GM23248 (cell line): ENCODE measurements at regions not wholly inside any gene's neighbourhood (a gene's known extent, or its start where the extent isn't known, plus 50 kb on each side); places are given as distances from the start of the nearest gene placed in this dataset.
"Not testable (repeated sequence)": the region's sequence is repeated elsewhere in the genome, so short reads cannot be mapped to it uniquely, and the experiment has no call there.

ENCODE experiments used
- EZH2 ChIP-seq: fragments of 200-600 bp; sonication (generic); IDR thresholded peaks from 2 replicates; pipeline ENCODE4 v1.6.1; 2018; ENCODE audit warnings: antibody characterized with exemption, mild to moderate bottlenecking; ENCODE audit not compliant: insufficient read depth, poor library complexity, severe bottlenecking
- EZH2phosphoT487 ChIP-seq: fragments of 200-600 bp; sonication (generic); IDR thresholded peaks from 2 replicates; pipeline ENCODE4 v1.6.1; 2018; ENCODE audit warnings: antibody characterized with exemption, moderate library complexity, mild to moderate bottlenecking, low read depth; ENCODE audit not compliant: insufficient read depth

DNA sequence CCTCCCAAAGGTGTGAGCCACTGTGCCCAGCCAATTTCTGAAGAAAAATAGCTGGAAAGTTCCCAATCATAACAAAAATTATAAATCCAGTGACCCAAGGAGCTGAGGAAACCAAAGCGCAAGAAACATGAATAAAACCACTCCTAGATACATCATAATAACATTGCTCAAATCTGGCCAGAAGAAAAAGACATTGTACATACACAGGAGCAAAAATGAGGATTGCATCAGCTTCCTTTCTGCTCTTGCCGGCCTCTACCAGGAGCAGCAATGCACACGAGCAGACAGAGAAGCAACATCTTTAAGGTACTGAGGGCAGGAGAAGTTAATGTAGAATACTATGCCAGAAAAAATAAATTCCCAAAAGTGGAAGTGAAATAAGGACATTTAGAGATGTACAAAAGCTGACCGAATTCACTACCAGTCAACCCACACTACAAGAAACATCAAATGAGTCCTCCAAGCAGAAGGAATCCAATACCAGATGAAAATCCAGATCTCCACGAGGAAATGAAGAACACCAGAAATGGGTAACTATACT lies 127.0 kb upstream of the NBPF11 start:
- TF ChIP-seq EZH2, EZH2phosphoT487: not testable (repeated sequence)
